Stomach (tissue), 8 donors: ENCODE measurements at regions not wholly inside any gene's neighbourhood (a gene's known extent, or its start where the extent isn't known, plus 50 kb on each side); places are given as distances from the start of the nearest gene placed in this dataset.

Experiments
- DNase-seq, 2 donors: peaks; one replicate each; pipeline versions ENCODE4 v3.0.0 to v3.0.0-alpha.2; 2013 to 2019
- H3K27ac ChIP-seq, 5 donors: fragments of 200-600 bp in 4 of 5; sonication (generic) in 4 of 5; one replicate each; pipeline ENCODE4 v1.5.1; 2013 to 2019; ENCODE audit warnings: mild to moderate bottlenecking in 1 of 5, moderate library complexity in 1 of 5
- H3K27me3 ChIP-seq, 3 donors: fragments of 200-600 bp; sonication (generic); one replicate each; pipeline ENCODE4 v1.5.1; 2017 to 2019; ENCODE audit warnings: mixed run types in 1 of 3
- H3K36me3 ChIP-seq, 4 donors: fragments of 200-600 bp; sonication (generic); 1 replicate in 3 of 4; 2 replicates in 1 of 4; pipeline ENCODE4 v1.5.1; 2016 to 2019
- H3K4me1 ChIP-seq, 4 donors: fragments of 200-600 bp; sonication (generic); one replicate each; pipeline ENCODE4 v1.5.1; 2016 to 2019
- H3K4me3 ChIP-seq, 4 donors: fragments of 200-600 bp; sonication (generic) in 3 of 4; one replicate each; pipeline ENCODE4 v1.5.1; 2016 to 2019; ENCODE audit warnings: mild to moderate bottlenecking in 1 of 4
- H3K9me3 ChIP-seq, 4 donors: fragments of 200-600 bp; sonication (generic); one replicate each; pipeline ENCODE4 v1.5.1; 2016 to 2019
- CTCF ChIP-seq, 7 experiments: fragments of 450-650 bp in 4 of 7; fragments of 200-600 bp in 3 of 7; sonication (generic) in 3 of 7; IDR thresholded peaks; one replicate each; pipeline ENCODE4 v1.5.1; 2016 to 2019; ENCODE audit warnings: antibody characterized with exemption in 7 of 7, control low read depth in 2 of 7, mild to moderate bottlenecking in 1 of 7
- EP300 ChIP-seq: sonication (generic); formaldehyde crosslinking; IDR thresholded peaks from one replicate; pipeline ENCODE4 v1.6.1; 2017; ENCODE audit warnings: antibody characterized with exemption
- POLR2A ChIP-seq, 4 donors: fragments of 450-650 bp; IDR thresholded peaks; one replicate each; pipeline ENCODE4 v1.6.1; 2016; ENCODE audit warnings: antibody characterized with exemption in 4 of 4, control low read depth in 2 of 4, mild to moderate bottlenecking in 1 of 4, moderate library complexity in 1 of 4
- POLR2AphosphoS5 ChIP-seq, 3 donors: sonication (generic); formaldehyde crosslinking; IDR thresholded peaks; one replicate each; pipeline ENCODE4 v1.6.1; 2016; ENCODE audit warnings: antibody characterized with exemption in 3 of 3
- WGBS, 5 donors: extraction: QIAGEN DNeasy Blood & Tissue Kit in 3 of 5; methylation state at CpG; one replicate each; pipeline versions ENCODE4 v1.1.5 to v1.1.7; 2013 to 2018; 5-methylcytosine and 5-hydroxymethylcytosine counted together
- intact Hi-C: fragments of 100-400 bp; cut with DNase I; formaldehyde crosslinking; loops from one replicate; pipeline ENCODE4 v1.15.1; 2023; ENCODE audit warnings: low total_unique reads
- donor health status: healthy with polysubstance abuse.
- donor health status: Bipolar disorder and iron deficiency.
- donor health status: healthy.

- H3K36me3 ChIP-seq, result no peaks in the 10 kb centered on the region
- H3K4me1 ChIP-seq, result peaks cover 0 to 8% (median 2%) of the 10 kb centered on the region in 4 donors
- no peak overlapping the region for H3K4me3 ChIP-seq
- intact Hi-C loops, result no loop called here
- TF ChIP-seq POLR2AphosphoS5 (IDR thresholded peaks at IDR 0.05) (no peak), POLR2A (IDR thresholded peaks at IDR 0.05) (no peak), EP300 (no peak), CTCF (IDR thresholded peaks at IDR 0.05) (no peak)
- H3K27me3 ChIP-seq, result peaks cover 0 to 16% (median 0%) of the 10 kb centered on the region in 3 donors
- no peak for DNase-seq
- H3K9me3 ChIP-seq, result no peaks in the 10 kb centered on the region
- no peak overlapping the region for H3K27ac ChIP-seq
- WGBS, 5 donors, result 88 to 93% (median 92%) methylated on average over 14 to 15 of the region's 15 CpGs
These were observed 124.8 kb upstream of the NECTIN1 start for GRCh38 chr11:119853581-119854360.

GRCh38 chr11:119852741-119853140 is 123.7 kb upstream of the NECTIN1 start:
- TF ChIP-seq CTCF (IDR thresholded peaks at IDR 0.05), result no peak
- no peak for TF ChIP-seq POLR2A (IDR thresholded peaks at IDR 0.05)
- no peak for TF ChIP-seq POLR2AphosphoS5 (IDR thresholded peaks at IDR 0.05)
- no peak for TF ChIP-seq EP300
- Histone ChIP-seq H3K4me3 (no peak overlapping the region), H3K4me1 (peaks cover 0 to 8% (median 2%) of the 10 kb centered on the region in 4 donors), H3K9me3 (no peaks in the 10 kb centered on the region), H3K36me3 (no peaks in the 10 kb centered on the region), H3K27ac (no peak overlapping the region), H3K27me3 (peaks cover 0 to 10% (median 0%) of the 10 kb centered on the region in 3 donors)
- intact Hi-C loops, result no loop called here
- WGBS, 5 donors, result 56 to 85% (median 66%) methylated on average over 2 of the region's 2 CpGs
- DNase-seq, result no peak

DNA sequence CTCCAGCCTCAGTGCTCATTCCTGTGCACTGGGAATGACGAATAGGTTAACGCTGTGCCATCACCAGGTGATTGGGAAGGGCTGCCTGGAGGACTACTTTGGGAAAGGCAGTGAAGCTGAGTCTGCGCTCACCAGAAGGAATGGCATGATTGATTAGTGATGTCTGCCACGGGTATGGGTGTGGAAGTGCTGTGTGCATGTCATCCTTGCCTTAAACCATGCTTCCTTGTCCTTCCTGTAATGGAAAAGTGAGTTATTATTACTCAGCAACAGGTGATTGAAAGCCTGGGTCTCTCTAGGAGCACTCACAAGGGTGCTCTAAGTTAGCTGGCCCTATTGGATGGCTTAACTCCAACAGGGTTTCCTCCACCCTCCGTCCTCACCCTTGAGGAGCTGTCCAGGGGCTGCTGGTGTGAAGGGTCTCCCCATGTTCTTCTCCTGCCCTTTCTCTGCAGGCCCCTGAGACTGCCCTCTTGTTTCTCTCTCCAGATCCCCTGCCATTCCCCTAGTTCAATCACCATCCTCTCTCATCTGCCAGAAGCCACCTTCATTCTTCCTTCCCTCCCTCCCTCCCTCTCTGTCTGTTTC is 121.9 kb upstream of the NECTIN1 start:
- 83 to 94% (median 84%) methylated on average over 5 of the region's 5 CpGs for WGBS, 5 donors
- H3K27me3 ChIP-seq, result no peaks in the 10 kb centered on the region
- DNase-seq, result no peak
- intact Hi-C loops, result no loop called here
- H3K27ac ChIP-seq, result no peak overlapping the region
- no peaks in the 10 kb centered on the region for H3K36me3 ChIP-seq
- H3K4me3 ChIP-seq, result no peak overlapping the region
- TF ChIP-seq CTCF (IDR thresholded peaks at IDR 0.05), result no peak
- no peak for TF ChIP-seq EP300
- TF ChIP-seq POLR2AphosphoS5 (IDR thresholded peaks at IDR 0.05), result no peak
- TF ChIP-seq POLR2A (IDR thresholded peaks at IDR 0.05), result no peak
- H3K9me3 ChIP-seq, result peaks cover 0 to 9% (median 8%) of the 10 kb centered on the region in 4 donors
- peaks cover 0 to 8% (median 2%) of the 10 kb centered on the region in 4 donors for H3K4me1 ChIP-seq

DNA sequence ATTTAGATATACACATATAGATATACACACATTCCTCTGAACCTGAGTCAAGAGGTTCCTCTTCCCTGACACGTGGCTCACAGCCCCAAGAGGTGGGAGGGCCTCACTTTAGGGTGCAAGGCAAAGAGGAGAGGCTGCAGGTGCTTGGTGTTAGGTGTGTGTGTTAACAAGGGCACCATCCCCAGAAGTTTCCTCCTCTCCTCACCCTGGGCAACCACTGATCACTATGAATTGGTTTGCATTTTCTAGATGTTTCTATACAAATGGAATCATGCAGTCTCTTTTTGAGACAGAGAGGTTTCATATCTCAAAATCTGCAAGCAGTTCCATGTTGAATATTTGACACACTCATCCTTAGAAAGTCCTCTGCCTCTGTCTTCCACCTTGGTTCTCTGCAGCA is 120.9 kb upstream of the NECTIN1 start:
- Histone ChIP-seq H3K27ac (no peak overlapping the region), H3K36me3 (no peaks in the 10 kb centered on the region), H3K9me3 (peaks cover 0 to 10% (median 8%) of the 10 kb centered on the region in 4 donors), H3K4me1 (peaks cover 0 to 7% (median 1%) of the 10 kb centered on the region in 4 donors), H3K4me3 (no peak overlapping the region), H3K27me3 (no peaks in the 10 kb centered on the region)
- no peak for TF ChIP-seq EP300
- no peak for TF ChIP-seq POLR2A (IDR thresholded peaks at IDR 0.05)
- no peak for TF ChIP-seq CTCF (IDR thresholded peaks at IDR 0.05)
- no peak for TF ChIP-seq POLR2AphosphoS5 (IDR thresholded peaks at IDR 0.05)
- no peak for DNase-seq
- 23 to 52% (median 35%) methylated on average over 1 of the region's 1 CpG for WGBS, 5 donors
- intact Hi-C loops, result no loop called here
